DMS53 treated with DMSO at 0.1 percent for 48 hours (cell line): ENCODE measurements at regions not wholly inside any gene's neighbourhood (a gene's known extent, or its start where the extent isn't known, plus 50 kb on each side); places are given as distances from the start of the nearest gene placed in this dataset.

Experiments used
- DNase-seq: peaks from one replicate; lab custom pipeline; 2025; ENCODE audit not compliant: unreplicated experiment; lab: John Stamatoyannopoulos, UW

DNA sequence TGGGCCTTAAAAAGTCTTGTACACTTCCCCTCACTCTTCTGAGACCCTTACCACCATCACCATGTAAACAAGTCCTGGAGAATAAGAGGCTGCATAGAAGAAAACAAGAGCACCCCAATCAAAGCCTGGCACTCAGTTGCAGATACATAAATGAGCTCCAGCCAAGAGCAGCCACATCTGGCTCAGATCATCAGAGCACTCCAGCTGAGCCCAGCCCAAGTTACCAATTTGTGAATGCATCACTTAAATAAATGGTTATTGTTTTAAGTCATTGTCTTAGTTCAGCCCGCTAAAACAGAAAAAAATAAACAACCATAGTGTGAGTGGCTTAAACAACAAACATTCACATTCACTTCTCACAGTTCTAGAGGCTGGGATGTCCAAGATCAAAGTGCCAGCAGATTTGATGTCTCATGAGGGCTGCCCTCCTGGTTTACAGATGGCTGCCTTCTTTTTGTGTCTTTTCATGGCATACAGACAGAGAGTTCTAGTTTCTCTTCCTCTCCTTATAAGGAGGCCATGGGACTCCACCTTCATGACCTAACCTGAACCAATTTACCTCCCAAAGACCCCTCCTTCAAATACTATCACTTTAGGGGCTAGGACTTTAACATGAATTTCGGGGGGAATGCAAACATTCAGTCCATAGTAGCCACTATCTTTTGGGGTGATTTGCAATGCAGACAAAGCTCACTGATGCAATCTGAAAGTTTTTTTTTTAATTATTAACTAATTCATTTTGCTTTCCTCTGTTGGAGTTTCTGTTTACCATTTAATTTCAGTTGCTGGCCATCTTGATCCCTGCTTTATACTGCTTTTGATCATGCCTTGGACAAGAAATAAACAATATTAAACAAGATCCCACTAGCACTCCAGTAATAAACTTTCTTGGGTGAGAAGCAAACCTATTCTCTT is 187.5 kb upstream of the ACVR2A start:
- no peak for DNase-seq

DNA sequence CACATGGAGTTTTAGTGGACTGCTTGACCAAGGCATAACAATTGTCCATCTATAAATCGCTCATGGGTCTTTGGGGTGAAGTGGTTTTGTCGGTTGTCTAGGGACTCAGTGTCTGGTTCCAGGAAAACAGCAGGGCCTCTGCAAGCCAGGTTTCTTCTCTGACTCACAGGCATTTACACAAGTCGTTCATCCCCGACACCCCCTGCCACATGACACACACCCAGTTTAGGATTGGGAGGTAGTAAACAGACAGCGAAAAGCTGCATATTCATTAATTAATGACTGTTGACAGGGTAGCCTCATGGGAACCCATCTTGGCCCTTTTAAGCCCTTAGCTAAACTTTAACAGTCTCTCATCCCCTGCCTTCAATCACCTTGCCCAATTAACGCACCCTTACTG is 194.8 kb upstream of the ACVR2A start:
- DNase-seq: no peak

DNA sequence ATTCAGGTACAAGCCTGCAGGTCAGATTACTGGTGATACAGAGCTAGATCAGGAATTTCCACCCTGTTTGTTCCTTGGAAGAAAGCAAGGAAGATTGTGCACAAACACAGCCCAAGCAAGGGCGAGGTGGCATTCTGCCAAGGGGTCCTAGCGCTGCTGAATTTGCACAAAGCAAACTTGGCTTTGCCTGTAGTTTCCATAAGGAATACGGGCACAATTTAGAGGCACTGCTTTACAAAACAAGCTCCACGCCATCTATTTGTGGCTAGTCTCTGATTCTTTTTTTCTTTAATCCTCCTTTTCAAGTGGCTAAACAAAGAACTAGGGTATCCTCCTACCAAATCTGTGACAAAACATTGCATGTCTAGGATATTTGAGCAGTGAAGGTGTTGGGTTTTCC is 195.5 kb upstream of the ACVR2A start:
- no peak for DNase-seq

DNA sequence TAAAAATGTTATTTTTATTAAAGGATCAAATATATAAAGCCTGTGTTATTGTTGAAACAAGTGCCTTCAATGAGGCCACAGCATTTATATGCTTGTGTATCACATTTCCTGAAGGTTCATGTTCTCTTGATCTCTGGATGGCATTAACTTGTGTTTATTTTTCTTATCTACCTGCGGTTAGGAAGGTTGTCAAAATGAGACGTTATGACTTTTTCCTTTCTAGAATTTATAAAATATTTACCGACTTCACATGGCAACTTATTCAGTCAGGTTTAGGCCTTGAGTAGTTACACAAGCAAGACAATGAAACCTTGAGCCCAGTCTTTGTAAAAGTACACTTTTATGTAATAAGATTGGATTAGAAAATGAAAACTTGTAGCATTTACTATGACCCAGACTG is 196.4 kb upstream of the ACVR2A start:
- no peak for DNase-seq

- DNase-seq: no peak
Measured at GRCh38 chr2:147647816-147648215, 197.0 kb upstream of the ACVR2A start.

DNA sequence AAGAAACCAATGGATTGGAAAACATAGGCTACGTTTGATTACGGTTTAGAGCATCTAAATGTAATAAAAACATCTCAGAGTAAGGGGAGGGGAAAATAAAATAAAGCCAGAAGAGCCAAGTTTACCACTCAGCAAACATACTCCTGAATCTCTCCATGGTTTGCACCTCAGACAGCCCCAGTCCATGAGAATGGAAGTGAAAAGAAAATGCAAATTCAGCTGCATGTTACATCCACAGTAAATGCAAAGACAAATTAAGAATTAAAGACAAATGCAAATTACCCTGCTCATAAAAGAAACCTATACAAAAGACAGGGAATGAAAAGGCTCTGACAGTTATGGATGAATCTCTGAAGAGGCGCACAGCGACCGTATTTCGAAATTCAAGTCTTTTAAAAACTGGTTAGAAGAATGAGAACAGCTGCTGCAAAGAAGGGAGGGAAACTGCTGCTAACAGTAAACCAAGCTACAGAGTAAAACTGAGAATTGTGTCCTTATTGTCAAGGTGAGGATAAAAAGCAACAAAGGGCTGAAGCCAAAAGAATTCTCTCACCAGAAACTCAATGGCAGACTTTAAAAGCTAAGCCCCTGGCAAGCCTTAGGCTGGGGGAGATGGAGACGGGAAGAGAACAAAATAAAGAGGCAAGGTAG is 197.9 kb upstream of the ACVR2A start:
- DNase-seq: no peak

GRCh38 chr2:147644491-147644890 is 200.3 kb upstream of the ACVR2A start:
- DNase-seq: no peak

- no peak for DNase-seq
Measured at GRCh38 chr2:147642765-147643164, 202.1 kb upstream of the ACVR2A start.

- DNase-seq: no peak
Measured at GRCh38 chr2:147641651-147642050, 203.2 kb upstream of the ACVR2A start.

GRCh38 chr2:147639891-147640290 is 204.9 kb upstream of the ACVR2A start:
- DNase-seq: no peak

GRCh38 chr2:147639386-147639785 is 205.4 kb upstream of the ACVR2A start:
- no peak for DNase-seq

DNA sequence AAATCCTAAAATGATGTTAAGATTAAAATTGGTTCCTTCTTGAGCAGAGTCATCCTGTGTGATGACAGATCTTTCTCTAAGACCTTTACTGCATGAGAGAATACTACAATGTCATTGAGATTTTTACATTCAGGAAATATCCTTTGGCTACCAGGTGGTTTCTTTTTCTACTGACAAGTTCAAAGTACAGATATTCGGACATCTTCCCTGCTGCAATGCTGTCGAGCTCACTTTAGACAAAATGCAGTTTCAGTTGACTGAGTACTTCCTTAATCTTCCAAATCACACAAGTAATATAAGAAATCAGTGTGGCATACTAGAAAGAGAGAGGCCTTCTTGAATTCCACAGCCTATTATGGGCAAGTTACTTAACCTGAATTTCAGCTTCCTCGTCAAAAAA is 207.9 kb upstream of the ACVR2A start:
- DNase-seq: no peak

GRCh38 chr2:147636238-147636882 is 208.5 kb upstream of the ACVR2A start:
- DNase-seq: no peak

- DNase-seq: no peak
Measured at GRCh38 chr2:147634826-147635225, 210.0 kb upstream of the ACVR2A start.

GRCh38 chr2:147632198-147632597 is 212.6 kb upstream of the ACVR2A start:
- DNase-seq: no peak

- DNase-seq: no peak
Measured at GRCh38 chr2:147631294-147631693, 213.5 kb upstream of the ACVR2A start.

- no peak for DNase-seq
Measured at GRCh38 chr2:147630585-147630984, 214.2 kb upstream of the ACVR2A start.

DNA sequence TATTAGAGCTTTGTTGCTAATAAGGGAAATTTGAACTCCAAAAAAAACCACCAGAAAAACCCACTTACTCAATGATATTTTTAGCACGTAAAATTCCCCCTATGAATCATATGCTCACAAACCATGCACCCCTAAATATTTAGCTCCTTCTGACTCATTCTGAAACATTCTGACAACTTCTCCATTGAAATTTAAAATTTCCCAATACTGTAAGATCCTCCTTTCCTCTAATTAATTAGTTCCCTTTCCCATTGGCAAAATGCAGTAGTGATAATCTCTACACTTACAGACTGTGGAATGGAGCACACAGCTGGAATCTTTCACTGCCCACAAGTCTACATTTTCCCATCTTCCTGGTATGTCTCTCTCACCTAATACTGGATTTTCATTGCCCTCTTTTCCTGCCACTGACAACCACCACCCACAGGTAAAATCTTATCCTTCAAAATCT is 215.8 kb upstream of the ACVR2A start:
- DNase-seq: no peak

GRCh38 chr2:147623328-147623727 is 221.5 kb upstream of the ACVR2A start:
- DNase-seq: no peak

- DNase-seq: no peak
Measured at GRCh38 chr2:147621656-147622197, 223.1 kb upstream of the ACVR2A start.

DNA sequence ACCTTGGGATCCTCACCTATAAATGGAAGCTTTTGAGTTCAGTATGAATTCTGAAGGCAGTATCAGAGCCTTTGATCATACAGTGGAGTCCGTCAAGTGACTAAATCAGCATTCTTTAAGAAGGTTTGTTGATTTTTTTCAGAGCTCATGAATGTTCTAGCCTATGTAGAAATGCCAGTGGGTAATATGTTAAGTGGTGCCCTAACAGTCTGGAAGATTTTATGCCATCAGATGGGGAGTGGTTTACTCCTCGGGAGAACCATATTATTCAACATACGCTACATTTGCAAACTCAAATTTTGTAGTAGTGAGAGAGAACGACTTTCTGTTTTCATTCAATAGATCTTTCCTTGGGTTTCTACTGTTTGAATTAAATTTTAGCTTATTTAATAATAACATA is 225.0 kb upstream of the ACVR2A start:
- DNase-seq: no peak

DNA sequence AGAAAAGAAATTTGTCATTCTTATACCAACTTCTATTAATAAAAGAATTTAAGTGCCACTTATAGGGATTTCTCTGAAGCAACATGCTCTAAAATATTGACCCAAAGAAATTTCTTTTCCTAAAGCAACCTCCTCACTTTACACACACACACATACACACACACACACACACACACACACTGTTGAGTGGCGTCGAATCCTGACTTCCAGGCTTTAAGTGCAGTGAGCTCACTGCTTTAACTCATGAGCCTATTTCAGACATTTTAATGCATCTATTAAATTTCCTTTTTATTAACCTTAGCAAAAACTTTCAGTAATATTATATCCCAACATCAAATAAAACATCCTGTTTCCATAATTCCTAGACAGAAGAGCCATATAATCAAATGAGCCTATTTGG is 229.1 kb upstream of the ACVR2A start:
- no peak for DNase-seq
